HL-60 (cell line): ENCODE measurements at regions not wholly inside any gene's neighbourhood (a gene's known extent, or its start where the extent isn't known, plus 50 kb on each side); places are given as distances from the start of the nearest gene placed in this dataset.

Experiments used
- DNase-seq, 2 experiments: peaks; one replicate each; pipeline ENCODE4 v3.0.0-alpha.2; 2010 to 2020; ENCODE audit warnings: low read depth in 1 of 2, low spot score in 1 of 2
- H3K27ac ChIP-seq: fragments of 250-450 bp; sonication (Bioruptor Pico); replicated peaks from 2 replicates; pipeline ENCODE4 v1.5.1; 2020; ENCODE audit warnings: mild to moderate bottlenecking, moderate library complexity
- H3K27me3 ChIP-seq: fragments of 250-450 bp; sonication (Bioruptor Pico); 2 replicates; pipeline ENCODE4 v1.5.1; 2021; ENCODE audit warnings: mild to moderate bottlenecking, moderate library complexity; ENCODE audit not compliant: insufficient read depth, poor library complexity, severe bottlenecking
- H3K4me3 ChIP-seq: replicated peaks from 2 replicates; pipeline ENCODE4 v1.5.1; 2011; ENCODE audit warnings: mild to moderate bottlenecking, control low read depth, low read length; ENCODE audit not compliant: insufficient read depth
- GABPA ChIP-seq: IDR thresholded peaks from 2 replicates; pipeline ENCODE4 v1.6.1; 2012; ENCODE audit warnings: low read depth
- POLR2AphosphoS5 ChIP-seq: IDR thresholded peaks from 2 replicates; pipeline ENCODE4 v1.6.1; 2012; ENCODE audit warnings: low read depth
- REST ChIP-seq: IDR thresholded peaks from 2 replicates; pipeline ENCODE4 v1.6.1; 2012; ENCODE audit warnings: low read depth; ENCODE audit not compliant: insufficient replicate concordance
- SPI1 ChIP-seq: IDR thresholded peaks from 2 replicates; pipeline ENCODE4 v1.6.1; 2012; ENCODE audit warnings: low read depth, mild to moderate bottlenecking, borderline replicate concordance
- TF ChIP-seq, protein P1 (sequence below): IDR thresholded peaks from one replicate; pipeline ENCODE4 v1.5.1; 2011; ENCODE audit warnings: low read length, control low read depth, inconsistent platforms; ENCODE audit not compliant: insufficient read depth

DNA sequence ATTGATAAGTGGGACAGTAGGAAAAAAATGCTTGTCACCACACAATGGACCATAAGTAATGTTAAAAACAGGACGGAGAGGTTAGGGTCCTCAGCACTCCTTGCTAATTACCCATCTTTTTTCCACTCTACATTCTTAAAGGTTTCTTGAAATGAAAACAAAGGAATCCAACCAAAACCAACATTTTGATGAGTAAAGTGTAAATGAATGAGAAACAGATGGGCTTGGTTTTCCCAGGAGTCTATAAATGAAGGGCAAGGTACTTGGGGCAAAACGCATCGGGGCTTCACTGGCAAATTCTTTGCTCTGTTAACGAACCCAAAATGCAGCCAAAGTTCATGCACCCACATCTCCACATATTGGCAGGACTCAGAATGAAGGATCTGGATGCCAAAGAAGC is 129.2 kb upstream of the BMP4 start:
- no peak for DNase-seq
- H3K4me3 ChIP-seq = no peak overlapping the region
- no peak for TF ChIP-seq GABPA
- no peak for TF ChIP-seq SPI1
- TF ChIP-seq, protein P1, sequence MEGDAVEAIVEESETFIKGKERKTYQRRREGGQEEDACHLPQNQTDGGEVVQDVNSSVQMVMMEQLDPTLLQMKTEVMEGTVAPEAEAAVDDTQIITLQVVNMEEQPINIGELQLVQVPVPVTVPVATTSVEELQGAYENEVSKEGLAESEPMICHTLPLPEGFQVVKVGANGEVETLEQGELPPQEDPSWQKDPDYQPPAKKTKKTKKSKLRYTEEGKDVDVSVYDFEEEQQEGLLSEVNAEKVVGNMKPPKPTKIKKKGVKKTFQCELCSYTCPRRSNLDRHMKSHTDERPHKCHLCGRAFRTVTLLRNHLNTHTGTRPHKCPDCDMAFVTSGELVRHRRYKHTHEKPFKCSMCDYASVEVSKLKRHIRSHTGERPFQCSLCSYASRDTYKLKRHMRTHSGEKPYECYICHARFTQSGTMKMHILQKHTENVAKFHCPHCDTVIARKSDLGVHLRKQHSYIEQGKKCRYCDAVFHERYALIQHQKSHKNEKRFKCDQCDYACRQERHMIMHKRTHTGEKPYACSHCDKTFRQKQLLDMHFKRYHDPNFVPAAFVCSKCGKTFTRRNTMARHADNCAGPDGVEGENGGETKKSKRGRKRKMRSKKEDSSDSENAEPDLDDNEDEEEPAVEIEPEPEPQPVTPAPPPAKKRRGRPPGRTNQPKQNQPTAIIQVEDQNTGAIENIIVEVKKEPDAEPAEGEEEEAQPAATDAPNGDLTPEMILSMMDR = no peak
- TF ChIP-seq POLR2AphosphoS5 = no peak
- TF ChIP-seq REST = no peak
- H3K27ac ChIP-seq = no peak overlapping the region
- no peaks in the 10 kb centered on the region for H3K27me3 ChIP-seq

DNA sequence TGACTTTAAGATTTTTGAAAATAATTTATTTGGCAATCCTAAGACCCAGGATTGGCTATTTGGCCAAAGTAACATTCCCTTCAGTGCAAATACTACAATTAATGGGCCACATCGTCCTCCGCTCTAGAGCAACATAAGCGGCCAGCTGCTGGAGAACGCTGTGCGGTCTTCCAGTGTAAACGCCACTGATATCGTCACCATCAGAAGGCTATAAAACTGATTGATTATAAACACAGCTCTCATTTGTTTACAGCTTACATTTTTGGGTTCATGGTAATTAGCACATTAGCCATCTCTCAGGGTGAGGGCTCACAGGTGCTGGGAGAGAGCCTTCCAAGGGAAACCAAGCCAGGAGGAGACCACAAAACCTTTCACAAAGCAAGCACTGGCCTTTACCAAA is 130.1 kb upstream of the BMP4 start:
- TF ChIP-seq GABPA = no peak
- TF ChIP-seq POLR2AphosphoS5 = no peak
- TF ChIP-seq, protein P1 = no peak
- TF ChIP-seq SPI1 = no peak
- TF ChIP-seq REST = no peak
- no peaks in the 10 kb centered on the region for H3K27me3 ChIP-seq
- DNase-seq = no peak
- H3K4me3 ChIP-seq = no peak overlapping the region
- no peak overlapping the region for H3K27ac ChIP-seq

GRCh38 chr14:54087376-54087775 is 130.8 kb upstream of the BMP4 start:
- TF ChIP-seq REST (no peak), GABPA (no peak), POLR2AphosphoS5 (no peak), SPI1 (no peak)
- TF ChIP-seq, protein P1 = no peak
- DNase-seq = no peak
- H3K4me3 ChIP-seq = no peak overlapping the region
- H3K27me3 ChIP-seq = no peaks in the 10 kb centered on the region
- no peak overlapping the region for H3K27ac ChIP-seq
